ENCODE measurements at regions not wholly inside any gene's neighbourhood (a gene's known extent, or its start where the extent isn't known, plus 50 kb on each side); places are given as distances from the start of the nearest gene placed in this dataset.

- TF ChIP-seq ATF3 (IDR thresholded peaks at IDR 0.05; ENCODE audit: borderline replicate concordance, extremely low read depth, low read depth, low read length), result no peak
- no peak for TF ChIP-seq NBN (IDR thresholded peaks at IDR 0.05)
- no peak for TF ChIP-seq CTCF (IDR thresholded peaks at IDR 0.05 in 2 of 3, conservative IDR thresholded peaks at IDR 0.05 in 1 of 3; ENCODE audit: control insufficient read depth in 2 of 3, extremely low read depth in 1 of 3, insufficient read depth in 1 of 3, low read depth in 3 of 3, low read length in 3 of 3)
- TF ChIP-seq NKRF (conservative IDR thresholded peaks at IDR 0.05), result no peak
- TF ChIP-seq NFYB (IDR thresholded peaks at IDR 0.05; ENCODE audit: insufficient read depth, low read depth, low read length), result no peak
- TF ChIP-seq MYC (IDR thresholded peaks at IDR 0.05; ENCODE audit: insufficient read depth, insufficient read length, insufficient replicate concordance, low read length, severe bottlenecking), result no peak
- TF ChIP-seq REST (IDR thresholded peaks at IDR 0.05; ENCODE audit: low read depth, low read length), result no peak
- no peak for TF ChIP-seq POLR2A (IDR thresholded peaks at IDR 0.05; ENCODE audit: low read depth, low read length)
- no peak for TF ChIP-seq FOXK2 (IDR thresholded peaks at IDR 0.05)
- TF ChIP-seq NFIC (IDR thresholded peaks at IDR 0.05; ENCODE audit: low read depth, low read length), result no peak
- TF ChIP-seq E2F8 (IDR thresholded peaks at IDR 0.05; ENCODE audit: low read depth, partially characterized antibody), result no peak
- no peak for TF ChIP-seq USF2 (IDR thresholded peaks at IDR 0.05; ENCODE audit: borderline replicate concordance, low read depth, low read length)
- TF ChIP-seq HDAC6 (IDR thresholded peaks at IDR 0.05; ENCODE audit: unreplicated experiment), result no peak
These were observed 118.4 kb upstream of the HAAO start for GRCh38 chr2:42910645-42911405.
